ENCODE measurements at regions not wholly inside any gene's neighbourhood (a gene's known extent, or its start where the extent isn't known, plus 50 kb on each side); places are given as distances from the start of the nearest gene placed in this dataset.

DNA sequence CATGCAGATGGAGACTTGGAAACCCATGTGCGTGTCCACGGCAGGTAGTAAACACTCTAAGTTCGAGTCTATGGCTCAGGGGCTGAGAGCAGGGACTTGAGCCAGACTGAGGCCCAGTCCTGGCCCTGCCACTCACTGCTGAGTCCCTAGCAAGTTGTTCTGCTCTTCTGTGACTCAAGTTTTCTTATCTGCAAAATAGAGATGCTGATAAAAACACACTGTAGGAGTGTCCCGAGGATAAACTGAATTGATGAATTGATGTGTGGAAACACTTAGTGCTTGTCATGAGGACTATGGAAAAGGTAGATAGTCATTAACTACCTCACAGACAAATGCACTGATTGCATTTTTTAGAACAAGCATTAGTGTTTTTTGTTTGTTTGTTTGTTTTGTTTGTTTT lies 73.2 kb downstream of the BOLA3 start:
- Histone ChIP-seq H3K9me1 (ENCODE audit: control insufficient read depth, extremely low read depth, insufficient read depth, low read length) (peaks cover 2% of the 10 kb centered on the region), H3K9ac (ENCODE audit: control insufficient read depth, extremely low read depth, insufficient read depth, low read length) (no peak overlapping the region), H3K9me3 (ENCODE audit: control insufficient read depth, low read depth, low read length) (no peaks in the 10 kb centered on the region), H4K20me1 (ENCODE audit: control insufficient read depth, extremely low read depth, insufficient read depth, low read length) (peaks cover 3% of the 10 kb centered on the region), H3K79me2 (ENCODE audit: control insufficient read depth, insufficient read depth, low read length) (peaks cover 4% of the 10 kb centered on the region), H2AFZ (ENCODE audit: control insufficient read depth, low read length) (no peak overlapping the region), H3K36me3 (ENCODE audit: control insufficient read depth in 2 of 2, extremely low read depth in 1 of 2, insufficient read depth in 2 of 2, low read length in 2 of 2) (peaks cover 2 to 13% of the 10 kb centered on the region in 2 experiments), H3K27me3 (ENCODE audit: control insufficient read depth, extremely low read depth, insufficient read depth, low read length) (no peaks in the 10 kb centered on the region), H3K27ac (ENCODE audit: control insufficient read depth, insufficient read depth, low read length) (no peak overlapping the region), H3K4me1 (ENCODE audit: control insufficient read depth, extremely low read depth, insufficient read depth, low read length) (peaks cover 6% of the 10 kb centered on the region), H3K4me3 (ENCODE audit: control insufficient read depth in 2 of 3, extremely low read depth in 1 of 3, insufficient read depth in 2 of 3, low read depth in 1 of 3, low read length in 3 of 3) (no peak overlapping the region), H3K4me2 (ENCODE audit: control insufficient read depth, extremely low read depth, insufficient read depth, low read depth, low read length) (no peak overlapping the region)
- DNase-seq (ENCODE audit: low read depth, low spot score) (no peak), FAIRE-seq (no peak)
- TF ChIP-seq, protein P1, sequence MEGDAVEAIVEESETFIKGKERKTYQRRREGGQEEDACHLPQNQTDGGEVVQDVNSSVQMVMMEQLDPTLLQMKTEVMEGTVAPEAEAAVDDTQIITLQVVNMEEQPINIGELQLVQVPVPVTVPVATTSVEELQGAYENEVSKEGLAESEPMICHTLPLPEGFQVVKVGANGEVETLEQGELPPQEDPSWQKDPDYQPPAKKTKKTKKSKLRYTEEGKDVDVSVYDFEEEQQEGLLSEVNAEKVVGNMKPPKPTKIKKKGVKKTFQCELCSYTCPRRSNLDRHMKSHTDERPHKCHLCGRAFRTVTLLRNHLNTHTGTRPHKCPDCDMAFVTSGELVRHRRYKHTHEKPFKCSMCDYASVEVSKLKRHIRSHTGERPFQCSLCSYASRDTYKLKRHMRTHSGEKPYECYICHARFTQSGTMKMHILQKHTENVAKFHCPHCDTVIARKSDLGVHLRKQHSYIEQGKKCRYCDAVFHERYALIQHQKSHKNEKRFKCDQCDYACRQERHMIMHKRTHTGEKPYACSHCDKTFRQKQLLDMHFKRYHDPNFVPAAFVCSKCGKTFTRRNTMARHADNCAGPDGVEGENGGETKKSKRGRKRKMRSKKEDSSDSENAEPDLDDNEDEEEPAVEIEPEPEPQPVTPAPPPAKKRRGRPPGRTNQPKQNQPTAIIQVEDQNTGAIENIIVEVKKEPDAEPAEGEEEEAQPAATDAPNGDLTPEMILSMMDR (optimal IDR thresholded peaks at IDR 0.05 in 1 of 3, IDR thresholded peaks at IDR 0.05 in 1 of 3, conservative IDR thresholded peaks at IDR 0.05 in 1 of 3; ENCODE audit: extremely low read depth in 1 of 3, insufficient read depth in 2 of 3, low read length in 3 of 3): no peak
- TF ChIP-seq EZH2 (IDR thresholded peaks at IDR 0.05; ENCODE audit: low read length): no peak
- dilution Hi-C loops (cut with MboI; ENCODE audit: extremely low pct_ligation_motif_present, low sequenced_read_pairs): no loop called here

DNA sequence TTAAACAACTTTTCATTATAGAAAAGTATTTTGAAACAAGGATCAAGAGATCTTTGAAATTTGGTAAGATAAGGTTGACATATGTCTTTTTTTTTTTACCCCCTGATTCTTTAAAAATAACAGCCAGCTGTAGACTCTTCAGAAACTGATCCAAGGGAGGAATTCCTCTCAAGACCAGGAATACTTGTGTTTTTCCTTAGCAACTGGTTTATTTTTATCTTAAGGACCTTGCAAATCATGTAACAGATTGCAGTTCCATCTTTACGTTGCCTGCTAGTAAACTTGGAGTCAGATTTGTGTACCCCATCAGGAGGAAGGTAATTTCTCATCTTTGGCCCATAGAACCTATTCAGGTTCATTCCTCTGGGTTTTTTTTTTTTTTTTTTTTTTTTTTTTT lies 71.6 kb downstream of the BOLA3 start:
- Histone ChIP-seq H3K79me2 (ENCODE audit: control insufficient read depth, insufficient read depth, low read length) (peaks cover 4% of the 10 kb centered on the region), H3K9me3 (ENCODE audit: control insufficient read depth, low read depth, low read length) (no peaks in the 10 kb centered on the region), H3K4me3 (ENCODE audit: control insufficient read depth in 2 of 3, extremely low read depth in 1 of 3, insufficient read depth in 2 of 3, low read depth in 1 of 3, low read length in 3 of 3) (no peak overlapping the region), H3K9me1 (ENCODE audit: control insufficient read depth, extremely low read depth, insufficient read depth, low read length) (peaks cover 2% of the 10 kb centered on the region), H3K9ac (ENCODE audit: control insufficient read depth, extremely low read depth, insufficient read depth, low read length) (no peak overlapping the region), H3K36me3 (ENCODE audit: control insufficient read depth in 2 of 2, extremely low read depth in 1 of 2, insufficient read depth in 2 of 2, low read length in 2 of 2) (peaks cover 4 to 20% of the 10 kb centered on the region in 2 experiments), H3K27me3 (ENCODE audit: control insufficient read depth, extremely low read depth, insufficient read depth, low read length) (no peaks in the 10 kb centered on the region), H2AFZ (ENCODE audit: control insufficient read depth, low read length) (no peak overlapping the region), H3K4me1 (ENCODE audit: control insufficient read depth, extremely low read depth, insufficient read depth, low read length) (peaks cover 6% of the 10 kb centered on the region), H3K27ac (ENCODE audit: control insufficient read depth, insufficient read depth, low read length) (no peak overlapping the region), H3K4me2 (ENCODE audit: control insufficient read depth, extremely low read depth, insufficient read depth, low read depth, low read length) (no peak overlapping the region), H4K20me1 (ENCODE audit: control insufficient read depth, extremely low read depth, insufficient read depth, low read length) (peaks cover 3% of the 10 kb centered on the region)
- DNase-seq (ENCODE audit: low read depth, low spot score) (no peak), FAIRE-seq (no peak)
- dilution Hi-C loops (cut with MboI; ENCODE audit: extremely low pct_ligation_motif_present, low sequenced_read_pairs): no loop called here
- no peak for TF ChIP-seq EZH2 (IDR thresholded peaks at IDR 0.05; ENCODE audit: low read length)

DNA sequence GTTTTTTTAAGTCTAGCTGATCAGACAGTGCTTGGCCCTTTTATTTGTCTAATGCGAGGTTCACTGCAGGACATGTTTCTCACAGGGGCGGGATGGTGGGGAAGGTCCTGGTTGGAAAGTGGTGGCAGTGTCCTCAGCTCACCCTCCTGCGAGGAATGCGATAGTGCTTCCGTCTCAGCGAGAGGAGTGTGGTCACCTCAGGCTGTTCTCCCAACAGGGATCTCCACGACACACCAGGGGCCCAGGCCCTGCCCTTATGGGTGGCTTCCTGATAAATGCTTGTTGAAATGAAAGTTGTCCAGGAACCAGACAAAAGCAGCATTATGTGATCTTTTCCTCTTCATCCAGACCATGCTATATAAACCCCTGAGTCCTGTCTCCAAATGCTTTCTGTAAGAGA lies 70.1 kb downstream of the BOLA3 start:
- H3K79me2 ChIP-seq (ENCODE audit: control insufficient read depth, insufficient read depth, low read length): peaks cover 4% of the 10 kb centered on the region
- FAIRE-seq (no peak), DNase-seq (ENCODE audit: low read depth, low spot score) (no peak)
- no peak overlapping the region for H3K9ac ChIP-seq (ENCODE audit: control insufficient read depth, extremely low read depth, insufficient read depth, low read length)
- peaks cover 9 to 30% of the 10 kb centered on the region in 2 experiments for H3K36me3 ChIP-seq (ENCODE audit: control insufficient read depth in 2 of 2, extremely low read depth in 1 of 2, insufficient read depth in 2 of 2, low read length in 2 of 2)
- peaks cover 6% of the 10 kb centered on the region for H3K4me1 ChIP-seq (ENCODE audit: control insufficient read depth, extremely low read depth, insufficient read depth, low read length)
- no peaks in the 10 kb centered on the region for H3K27me3 ChIP-seq (ENCODE audit: control insufficient read depth, extremely low read depth, insufficient read depth, low read length)
- TF ChIP-seq, protein P1 (optimal IDR thresholded peaks at IDR 0.05 in 1 of 3, IDR thresholded peaks at IDR 0.05 in 1 of 3, conservative IDR thresholded peaks at IDR 0.05 in 1 of 3; ENCODE audit: extremely low read depth in 1 of 3, insufficient read depth in 2 of 3, low read length in 3 of 3): no peak
- TF ChIP-seq EZH2 (IDR thresholded peaks at IDR 0.05; ENCODE audit: low read length): no peak
- dilution Hi-C loops (cut with MboI; ENCODE audit: extremely low pct_ligation_motif_present, low sequenced_read_pairs): no loop called here
- no peak overlapping the region for H3K4me2 ChIP-seq (ENCODE audit: control insufficient read depth, extremely low read depth, insufficient read depth, low read depth, low read length)
- H4K20me1 ChIP-seq (ENCODE audit: control insufficient read depth, extremely low read depth, insufficient read depth, low read length): peaks cover 3% of the 10 kb centered on the region
- H3K9me1 ChIP-seq (ENCODE audit: control insufficient read depth, extremely low read depth, insufficient read depth, low read length): peaks cover 5% of the 10 kb centered on the region
- H2AFZ ChIP-seq (ENCODE audit: control insufficient read depth, low read length): no peak overlapping the region
- H3K27ac ChIP-seq (ENCODE audit: control insufficient read depth, insufficient read depth, low read length): no peak overlapping the region
- no peaks in the 10 kb centered on the region for H3K9me3 ChIP-seq (ENCODE audit: control insufficient read depth, low read depth, low read length)
- no peak overlapping the region for H3K4me3 ChIP-seq (ENCODE audit: control insufficient read depth in 2 of 3, extremely low read depth in 1 of 3, insufficient read depth in 2 of 3, low read depth in 1 of 3, low read length in 3 of 3)
